HepG2 (cell line): ENCODE measurements at regions not wholly inside any gene's neighbourhood (a gene's known extent, or its start where the extent isn't known, plus 50 kb on each side); places are given as distances from the start of the nearest gene placed in this dataset.

Experiments used
- ATAC-seq: fragments of 200-7000 bp; cut with Tn5 transposase; 3 replicates; pipeline ENCODE4 v1.9.1; 2020; ENCODE audit warnings: mild to moderate bottlenecking, moderate library complexity
- BruUV-seq: library from RNA; stranded (reverse); fragments of 400-500 nt; replicated peaks from 2 replicates; lab custom pipeline; 2021; lab: Mats Ljungman, UMichigan
- CTCF ChIA-PET: fragments of 300-600 bp; formaldehyde crosslinking; extraction: SDS; loops from one replicate; lab custom pipeline; 2021; ENCODE audit warnings: low total read pairs, inconsistent platforms, low intra/inter-chr PET ratio; lab: Yijun Ruan, JAX
- POLR2A ChIA-PET: fragments of 350-600 bp; sonication (Branson Sonifier 250); formaldehyde crosslinking; loops from one replicate; lab custom pipeline; 2020; ENCODE audit warnings: antibody characterized with exemption, inconsistent platforms; lab: Yijun Ruan, JAX
- DNase-seq: peaks from one replicate; pipeline ENCODE4 v3.0.0-alpha.2; 2015; ENCODE audit warnings: low spot score
- FAIRE-seq: peaks from 3 replicates; lab custom pipeline; 2011; peaks lifted over from hg19 to GRCh38; lab: Jason Lieb, UNC
- H2AFZ ChIP-seq: one replicate; pipeline ENCODE4 v1.6.1; 2011; ENCODE audit warnings: low read length, inconsistent platforms
- H3K27ac ChIP-seq: fragments of 300-600 bp; 3 replicates; pipeline ENCODE4 v1.8.0; 2011; ENCODE audit warnings: mixed run types, mild to moderate bottlenecking, mixed read lengths, low read length, inconsistent platforms; ENCODE audit not compliant: insufficient read depth; ENCODE audit errors: extremely low read length
- H3K27me3 ChIP-seq, 2 experiments: fragments of 200-600 bp in 1 of 2; 2 replicates in 1 of 2; 3 replicates in 1 of 2; pipeline versions ENCODE4 v1.6.0 to v1.8.0; 2011; ENCODE audit warnings: low read length in 2 of 2, mild to moderate bottlenecking in 2 of 2, moderate library complexity in 2 of 2, inconsistent platforms in 1 of 2; ENCODE audit not compliant: insufficient read depth in 2 of 2, control insufficient read depth in 1 of 2
- H3K36me3 ChIP-seq, 2 experiments: fragments of 200-600 bp in 1 of 2; replicated peaks in 1 of 2; 2 replicates in 1 of 2; 3 replicates in 1 of 2; pipeline versions ENCODE4 v1.5.1 to v1.8.0; 2011; ENCODE audit warnings: low read length in 2 of 2, inconsistent platforms in 1 of 2; ENCODE audit not compliant: insufficient read depth in 2 of 2, control insufficient read depth in 1 of 2
- H3K4me1 ChIP-seq: 2 replicates; pipeline ENCODE4 v1.5.1; 2012; ENCODE audit warnings: low read length, inconsistent platforms; ENCODE audit not compliant: insufficient read depth
- H3K4me2 ChIP-seq: 2 replicates; pipeline ENCODE4 v1.6.0; 2011; ENCODE audit warnings: low read depth, low read length, inconsistent platforms
- H3K4me3 ChIP-seq, 3 experiments: fragments of 200-600 bp in 1 of 3; sonication (generic), shearing (Covaris generic) in 1 of 3; replicated peaks in 1 of 3; 2 replicates each; pipeline ENCODE4 v1.5.1; 2011 to 2016; ENCODE audit warnings: low read length in 3 of 3, inconsistent platforms in 2 of 3, low read depth in 2 of 3, mild to moderate bottlenecking in 2 of 3, control low read depth in 1 of 3, mixed read lengths in 1 of 3; ENCODE audit not compliant: insufficient read depth in 1 of 3
- H3K79me2 ChIP-seq: one replicate; pipeline ENCODE4 v1.6.1; 2011; ENCODE audit warnings: low read length, inconsistent platforms; ENCODE audit not compliant: insufficient read depth
- H3K9ac ChIP-seq: 2 replicates; pipeline ENCODE4 v1.6.0; 2011; ENCODE audit warnings: mild to moderate bottlenecking, low read depth, low read length, inconsistent platforms; ENCODE audit not compliant: insufficient read depth
- H3K9me3 ChIP-seq: 2 replicates; pipeline ENCODE4 v1.5.1; 2012; ENCODE audit warnings: mild to moderate bottlenecking, low read length
- H4K20me1 ChIP-seq: 2 replicates; pipeline ENCODE4 v1.6.0; 2011; ENCODE audit warnings: inconsistent platforms, mild to moderate bottlenecking, low read length, moderate library complexity; ENCODE audit not compliant: insufficient read depth
- ADNP ChIP-seq: sonication (generic); formaldehyde crosslinking; IDR thresholded peaks from 2 replicates; pipeline ENCODE4 v1.4.0; 2020; ENCODE audit warnings: missing genetic modification reagents
- ATF7-NPFF ChIP-seq: sonication (generic); formaldehyde crosslinking; IDR thresholded peaks from 2 replicates; pipeline ENCODE4 v1.8.1; 2023; ENCODE audit warnings: mild to moderate bottlenecking, low read depth, missing genetic modification reagents, moderate library complexity
- CAMTA2 ChIP-seq: sonication (generic); formaldehyde crosslinking; IDR thresholded peaks from 2 replicates; pipeline ENCODE4 v1.4.0; 2020; ENCODE audit warnings: mild to moderate bottlenecking, missing genetic modification reagents, borderline replicate concordance
- CBFB ChIP-seq: sonication (generic); formaldehyde crosslinking; IDR thresholded peaks from 2 replicates; pipeline ENCODE4 v1.4.0; 2020; ENCODE audit warnings: missing genetic modification reagents
- DPF2 ChIP-seq: sonication (generic); formaldehyde crosslinking; IDR thresholded peaks from 2 replicates; pipeline ENCODE4 v1.4.0; 2020; ENCODE audit warnings: mild to moderate bottlenecking, low read depth, missing genetic modification reagents, borderline replicate concordance
- ERF ChIP-seq: IDR thresholded peaks from 2 replicates; pipeline ENCODE4 v1.6.1; 2018; ENCODE audit warnings: missing biosample characterization, missing genetic modification reagents
- FOXK2 ChIP-seq: fragments of 450-650 bp; IDR thresholded peaks from 2 replicates; pipeline ENCODE4 v1.6.1; 2016
- KAT7 ChIP-seq: IDR thresholded peaks from 2 replicates; pipeline ENCODE4 v1.6.1; 2018; ENCODE audit warnings: borderline replicate concordance, missing compliant biosample characterization
- MAF1 ChIP-seq: sonication (generic); formaldehyde crosslinking; IDR thresholded peaks from 2 replicates; pipeline ENCODE4 v1.5.0; 2020; ENCODE audit warnings: missing genetic modification reagents, borderline replicate concordance
- POLR2A ChIP-seq, 2 experiments: IDR thresholded peaks; 2 replicates each; pipeline ENCODE4 v1.6.1; 2011; ENCODE audit warnings: low read depth in 2 of 2, low read length in 2 of 2, mild to moderate bottlenecking in 1 of 2, moderate library complexity in 1 of 2; ENCODE audit not compliant: insufficient read depth in 1 of 2
- RARA ChIP-seq: IDR thresholded peaks from 2 replicates; pipeline ENCODE4 v1.6.1; 2016; ENCODE audit warnings: missing genetic modification reagents, missing compliant biosample characterization
- RBM39 ChIP-seq: fragments of 200-400 bp; formaldehyde crosslinking; IDR thresholded peaks from one replicate; pipeline ENCODE4 v1.6.1; 2018; ENCODE audit warnings: antibody characterized with exemption, mild to moderate bottlenecking, low read depth, low read length; ENCODE audit not compliant: poor library complexity, severe bottlenecking
- SMARCE1 ChIP-seq: fragments of 450-650 bp; IDR thresholded peaks from 2 replicates; pipeline ENCODE4 v1.6.1; 2017; ENCODE audit warnings: borderline replicate concordance
- TEF ChIP-seq: sonication (generic); formaldehyde crosslinking; IDR thresholded peaks from 2 replicates; pipeline ENCODE4 v1.5.0; 2020; ENCODE audit warnings: missing genetic modification reagents
- ZBTB1 ChIP-seq: sonication (generic); formaldehyde crosslinking; IDR thresholded peaks from 2 replicates; pipeline ENCODE4 v1.4.0; 2020; ENCODE audit warnings: missing genetic modification reagents, borderline replicate concordance
- ZBTB25 ChIP-seq: IDR thresholded peaks from 2 replicates; pipeline ENCODE4 v1.6.1; 2018; ENCODE audit warnings: missing genetic modification reagents
- ZBTB44 ChIP-seq: sonication (generic); formaldehyde crosslinking; IDR thresholded peaks from 2 replicates; pipeline ENCODE4 v1.4.0; 2020; ENCODE audit warnings: missing genetic modification reagents
- ZFP82 ChIP-seq: sonication (generic); formaldehyde crosslinking; IDR thresholded peaks from 2 replicates; pipeline ENCODE4 v1.5.1; 2020; ENCODE audit warnings: mild to moderate bottlenecking, missing genetic modification reagents, borderline replicate concordance
- ZNF160 ChIP-seq: sonication (generic); formaldehyde crosslinking; IDR thresholded peaks from 2 replicates; pipeline ENCODE4 v1.8.0; 2022; ENCODE audit warnings: mild to moderate bottlenecking, inconsistent platforms, missing genetic modification reagents
- WGBS: methylation state at CpG from one replicate; pipeline ENCODE4 v1.1.6; 2017; ENCODE audit warnings: low lambda C conversion rate; 5-methylcytosine and 5-hydroxymethylcytosine counted together
- in situ Hi-C: cut with HindIII; loops from 2 replicates; pipeline ENCODE4 v1.10.0; 2017; ENCODE audit warnings: low pct_unique_long_range_greater_than_20kb; ENCODE audit not compliant: extremely low pct_ligation_motif_present
- intact Hi-C: fragments of 100-400 bp; cut with micrococcal nuclease; formaldehyde crosslinking; loops from one replicate; pipeline ENCODE4 v1.10.0; 2022; ENCODE audit not compliant: unreplicated experiment

GRCh38 chr7:15747301-15747700, 60.8 kb upstream of the MEOX2 start:
- POLR2A ChIA-PET, result no interaction called here
- FAIRE-seq, result no peak
- CTCF ChIA-PET, result no interaction called here

More at GRCh38 chr7:15747301-15747700, 60.8 kb upstream of the MEOX2 start:
- no peaks in the 10 kb centered on the region for H3K4me1 ChIP-seq
- in situ Hi-C loops, result no loop called here
- H3K79me2 ChIP-seq, result no peaks in the 10 kb centered on the region
- no peak for TF ChIP-seq KAT7
- no peak for TF ChIP-seq SMARCE1
- no peak for TF ChIP-seq ZBTB25 (CRISPR knock-in tag)
- TF ChIP-seq MAF1 (CRISPR knock-in tag), result no peak
- TF ChIP-seq ATF7-NPFF (CRISPR knock-in tag), result no peak
- TF ChIP-seq ERF (CRISPR knock-in tag), result no peak
- TF ChIP-seq ZBTB1 (CRISPR knock-in tag), result no peak
- no peak for TF ChIP-seq ADNP
- TF ChIP-seq CAMTA2 (CRISPR knock-in tag), result no peak
- no peak for TF ChIP-seq CBFB (CRISPR knock-in tag)
- no peak for TF ChIP-seq RBM39
- TF ChIP-seq FOXK2, result no peak
- no peak for TF ChIP-seq ZBTB44 (CRISPR knock-in tag)
- no peak for TF ChIP-seq DPF2 (CRISPR knock-in tag)
- TF ChIP-seq RARA (CRISPR knock-in tag), result no peak
- no peak for TF ChIP-seq TEF
- no peak for TF ChIP-seq ZNF160 (CRISPR knock-in tag)
- TF ChIP-seq ZFP82 (CRISPR knock-in tag), result no peak
- no peak for TF ChIP-seq POLR2A (IDR thresholded peaks at IDR 0.05; ENCODE audit: insufficient read depth in 1 of 2, low read depth in 2 of 2, low read length in 2 of 2)
- H3K27me3 ChIP-seq, result no peaks in the 10 kb centered on the region
- no peak overlapping the region for H3K27ac ChIP-seq
- no peaks in the 10 kb centered on the region for H4K20me1 ChIP-seq
- no peak overlapping the region for H3K4me3 ChIP-seq
- 21% methylated on average over 2 of the region's 2 CpGs for WGBS
- H2AFZ ChIP-seq, result no peak overlapping the region
- no peak overlapping the region for H3K9ac ChIP-seq
- no peaks in the 10 kb centered on the region for H3K36me3 ChIP-seq
- BruUV-seq, result no TSS peak
- H3K9me3 ChIP-seq, result peaks cover 39% of the 10 kb centered on the region
- DNase-seq (no peak), ATAC-seq (no peak)
- H3K4me2 ChIP-seq, result no peak overlapping the region
- intact Hi-C loops, result no loop called here
